ENCODE measurements at regions not wholly inside any gene's neighbourhood (a gene's known extent, or its start where the extent isn't known, plus 50 kb on each side); places are given as distances from the start of the nearest gene placed in this dataset.
"Not testable (repeated sequence)": the region's sequence is repeated elsewhere in the genome, so short reads cannot be mapped to it uniquely, and the experiment has no call there.

DNA sequence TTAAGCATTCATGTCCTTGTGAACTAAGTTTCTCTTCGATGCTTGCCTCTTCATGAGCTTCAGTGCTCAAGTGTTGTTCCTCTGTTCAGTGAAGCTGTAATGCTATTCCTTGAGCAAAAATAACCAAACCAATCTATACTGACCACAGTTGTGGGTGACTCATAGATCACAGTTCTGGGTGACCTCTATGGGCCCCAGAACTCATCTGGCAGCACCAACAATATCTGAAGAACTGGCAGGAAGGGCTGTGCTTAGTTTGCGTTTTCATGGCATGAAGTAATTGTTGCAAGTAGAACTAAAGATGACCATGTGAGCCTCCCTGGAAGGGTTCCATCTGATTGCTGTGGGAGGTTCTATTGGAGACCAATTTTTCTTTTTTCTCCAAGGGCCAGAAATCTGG is 106.2 kb downstream of the CCNG2 start:
- H3K9me3 ChIP-seq (ENCODE audit: low read depth) = no peaks in the 10 kb centered on the region
- DNase-seq (ENCODE audit: low read depth in 1 of 2, low spot score in 1 of 2) = no peak
- no peaks in the 10 kb centered on the region for H3K4me1 ChIP-seq (ENCODE audit: low read depth)
- no peak overlapping the region for H3K27ac ChIP-seq
- no peaks in the 10 kb centered on the region for H3K36me3 ChIP-seq
- no peak overlapping the region for H3K4me3 ChIP-seq
- TF ChIP-seq, protein P1, sequence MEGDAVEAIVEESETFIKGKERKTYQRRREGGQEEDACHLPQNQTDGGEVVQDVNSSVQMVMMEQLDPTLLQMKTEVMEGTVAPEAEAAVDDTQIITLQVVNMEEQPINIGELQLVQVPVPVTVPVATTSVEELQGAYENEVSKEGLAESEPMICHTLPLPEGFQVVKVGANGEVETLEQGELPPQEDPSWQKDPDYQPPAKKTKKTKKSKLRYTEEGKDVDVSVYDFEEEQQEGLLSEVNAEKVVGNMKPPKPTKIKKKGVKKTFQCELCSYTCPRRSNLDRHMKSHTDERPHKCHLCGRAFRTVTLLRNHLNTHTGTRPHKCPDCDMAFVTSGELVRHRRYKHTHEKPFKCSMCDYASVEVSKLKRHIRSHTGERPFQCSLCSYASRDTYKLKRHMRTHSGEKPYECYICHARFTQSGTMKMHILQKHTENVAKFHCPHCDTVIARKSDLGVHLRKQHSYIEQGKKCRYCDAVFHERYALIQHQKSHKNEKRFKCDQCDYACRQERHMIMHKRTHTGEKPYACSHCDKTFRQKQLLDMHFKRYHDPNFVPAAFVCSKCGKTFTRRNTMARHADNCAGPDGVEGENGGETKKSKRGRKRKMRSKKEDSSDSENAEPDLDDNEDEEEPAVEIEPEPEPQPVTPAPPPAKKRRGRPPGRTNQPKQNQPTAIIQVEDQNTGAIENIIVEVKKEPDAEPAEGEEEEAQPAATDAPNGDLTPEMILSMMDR (IDR thresholded peaks at IDR 0.05; ENCODE audit: low read depth, low read length) = no peak
- no peaks in the 10 kb centered on the region for H3K27me3 ChIP-seq

DNA sequence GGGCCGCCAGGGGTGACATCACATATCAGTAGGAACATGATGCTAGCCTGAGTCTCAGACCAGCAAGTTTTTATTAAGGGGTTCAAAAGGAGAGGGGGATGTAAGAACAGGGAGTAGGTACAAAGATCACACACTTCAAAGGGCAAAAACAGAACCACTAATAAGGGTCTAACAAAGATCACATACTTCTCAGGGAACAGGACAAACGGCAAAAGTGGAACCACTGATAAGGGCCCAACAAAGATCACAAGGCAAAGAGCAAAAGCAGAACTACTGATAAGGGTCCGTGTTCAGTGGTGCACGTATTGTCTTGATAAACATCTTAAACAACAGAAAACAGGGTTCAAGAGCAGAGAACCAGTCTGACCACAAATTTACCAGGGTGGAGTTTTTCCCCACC is 107.0 kb downstream of the CCNG2 start:
- not testable (repeated sequence) for DNase-seq (ENCODE audit: low read depth in 1 of 2, low spot score in 1 of 2); H3K4me1 ChIP-seq (ENCODE audit: low read depth); H3K4me3 ChIP-seq; H3K36me3 ChIP-seq; H3K9me3 ChIP-seq (ENCODE audit: low read depth); H3K27ac ChIP-seq; H3K27me3 ChIP-seq

DNA sequence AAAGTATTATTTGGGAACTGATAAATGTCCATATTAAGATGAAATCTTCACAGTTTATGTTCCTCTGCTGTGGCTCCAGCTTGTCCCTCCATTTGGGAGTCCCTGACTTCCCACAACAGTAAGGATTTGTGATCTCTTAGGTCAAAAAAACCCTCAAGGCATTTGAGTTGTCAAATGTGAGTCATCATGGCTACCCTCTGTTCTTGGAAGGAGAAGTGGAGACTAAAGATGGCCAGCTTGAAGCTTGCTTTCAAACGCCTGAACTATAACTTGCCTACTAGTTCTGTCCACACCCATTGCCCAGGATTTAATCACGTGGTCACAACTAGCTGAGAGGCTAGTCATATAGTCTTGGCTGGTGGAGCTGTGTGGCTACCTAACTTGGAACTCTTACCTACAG is 107.8 kb downstream of the CCNG2 start:
- Histone ChIP-seq H3K27me3 (no peaks in the 10 kb centered on the region), H3K9me3 (ENCODE audit: low read depth) (no peaks in the 10 kb centered on the region), H3K4me1 (ENCODE audit: low read depth) (no peaks in the 10 kb centered on the region), H3K4me3 (no peak overlapping the region), H3K27ac (no peak overlapping the region), H3K36me3 (no peaks in the 10 kb centered on the region)
- TF ChIP-seq, protein P1 (IDR thresholded peaks at IDR 0.05; ENCODE audit: low read depth, low read length) = no peak
- no peak for DNase-seq (ENCODE audit: low read depth in 1 of 2, low spot score in 1 of 2)

DNA sequence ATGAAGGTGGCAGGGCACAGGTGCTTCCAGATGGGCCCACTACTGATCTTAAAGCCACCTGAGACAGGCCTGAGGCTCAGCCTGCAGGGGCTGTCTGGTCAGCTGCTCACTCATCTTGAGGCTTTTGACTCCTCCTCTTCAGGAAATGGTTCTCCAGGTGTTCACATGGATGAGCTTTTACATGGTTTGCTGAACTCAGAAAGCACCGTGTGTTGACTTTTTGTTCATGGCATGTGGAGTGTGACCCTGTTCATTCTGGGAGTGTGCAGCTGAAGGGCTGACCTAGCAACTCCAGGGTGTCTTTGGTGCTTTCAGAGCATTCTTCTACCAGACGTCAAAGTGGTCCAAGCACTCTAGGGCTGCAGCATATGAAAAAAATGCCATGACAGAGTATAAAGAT is 111.1 kb downstream of the CCNG2 start:
- no peak overlapping the region for H3K4me3 ChIP-seq
- H3K36me3 ChIP-seq = no peaks in the 10 kb centered on the region
- TF ChIP-seq, protein P1 (IDR thresholded peaks at IDR 0.05; ENCODE audit: low read depth, low read length) = no peak
- no peak overlapping the region for H3K27ac ChIP-seq
- peaks cover 3% of the 10 kb centered on the region for H3K27me3 ChIP-seq
- H3K9me3 ChIP-seq (ENCODE audit: low read depth) = no peaks in the 10 kb centered on the region
- DNase-seq (ENCODE audit: low read depth in 1 of 2, low spot score in 1 of 2) = no peak
- H3K4me1 ChIP-seq (ENCODE audit: low read depth) = no peaks in the 10 kb centered on the region

DNA sequence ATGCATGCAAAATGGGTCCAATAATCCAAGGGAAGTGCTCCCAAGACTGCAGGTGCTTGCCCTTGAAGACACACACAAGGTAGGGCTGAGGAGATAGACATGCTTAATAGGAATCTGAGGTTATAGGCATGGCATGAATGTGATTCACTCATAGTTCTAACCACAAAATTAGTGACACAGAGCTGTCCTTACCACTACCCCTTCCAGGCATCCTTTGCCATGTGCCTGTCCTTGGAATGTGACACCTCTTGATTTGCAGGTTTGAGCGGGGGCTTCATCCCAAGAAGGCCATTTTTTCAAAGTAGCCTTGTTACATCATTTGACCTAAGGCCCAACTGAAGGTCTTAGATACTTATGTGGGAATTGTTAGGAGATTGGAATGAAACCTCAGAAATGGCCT is 112.5 kb downstream of the CCNG2 start:
- H3K36me3 ChIP-seq = no peaks in the 10 kb centered on the region
- H3K9me3 ChIP-seq (ENCODE audit: low read depth) = no peaks in the 10 kb centered on the region
- no peak overlapping the region for H3K4me3 ChIP-seq
- no peaks in the 10 kb centered on the region for H3K4me1 ChIP-seq (ENCODE audit: low read depth)
- TF ChIP-seq, protein P1 (IDR thresholded peaks at IDR 0.05; ENCODE audit: low read depth, low read length) = no peak
- H3K27ac ChIP-seq = no peak overlapping the region
- no peak for DNase-seq (ENCODE audit: low read depth in 1 of 2, low spot score in 1 of 2)
- peaks cover 3% of the 10 kb centered on the region for H3K27me3 ChIP-seq

DNA sequence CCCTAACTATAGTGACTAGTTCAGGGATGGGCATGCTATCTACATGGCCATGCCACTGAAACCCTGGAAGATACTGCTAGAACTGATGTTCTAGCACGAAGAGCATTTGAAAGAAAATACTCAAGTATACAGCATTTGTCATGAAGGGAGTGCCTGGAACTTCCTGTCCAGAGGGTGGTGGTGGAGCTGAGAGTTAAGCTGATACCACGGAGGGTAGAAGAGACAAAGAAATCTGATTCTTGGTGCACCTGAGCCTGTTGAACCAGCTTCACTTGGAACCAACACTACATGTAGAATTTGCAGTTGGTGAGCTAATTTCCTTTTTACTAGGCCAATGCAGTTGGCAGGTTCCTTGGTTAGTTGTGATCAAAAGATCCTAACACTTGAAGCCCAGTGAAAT is 116.4 kb downstream of the CCNG2 start:
- Histone ChIP-seq H3K4me1 (ENCODE audit: low read depth) (no peaks in the 10 kb centered on the region), H3K27ac (no peak overlapping the region), H3K36me3 (no peaks in the 10 kb centered on the region), H3K27me3 (peaks cover 3% of the 10 kb centered on the region), H3K9me3 (ENCODE audit: low read depth) (no peaks in the 10 kb centered on the region), H3K4me3 (no peak overlapping the region)
- TF ChIP-seq, protein P1 (IDR thresholded peaks at IDR 0.05; ENCODE audit: low read depth, low read length) = no peak
- no peak for DNase-seq (ENCODE audit: low read depth in 1 of 2, low spot score in 1 of 2)

DNA sequence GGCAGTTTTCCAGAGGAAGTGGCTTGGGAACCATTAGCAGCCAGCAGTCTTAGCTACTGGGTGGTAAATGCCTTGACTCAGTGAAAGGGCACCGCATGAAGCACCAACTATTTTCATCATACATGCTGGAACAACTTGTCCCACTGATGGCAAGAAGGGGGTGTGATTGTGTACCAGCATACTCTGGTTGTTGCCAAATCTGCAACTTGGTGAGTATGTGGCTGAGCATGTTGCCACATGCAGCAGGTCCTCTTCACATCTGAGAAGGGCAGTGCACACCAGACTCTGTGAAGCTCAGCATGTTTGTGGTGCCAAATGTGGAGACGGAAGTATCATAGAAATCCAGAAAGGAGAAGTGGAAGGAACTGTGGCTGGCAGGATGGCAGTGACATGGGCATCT is 122.1 kb downstream of the CCNG2 start:
- not testable (repeated sequence) for H3K9me3 ChIP-seq (ENCODE audit: low read depth); H3K4me1 ChIP-seq (ENCODE audit: low read depth); H3K27ac ChIP-seq; H3K4me3 ChIP-seq; H3K36me3 ChIP-seq; DNase-seq (ENCODE audit: low read depth in 1 of 2, low spot score in 1 of 2); H3K27me3 ChIP-seq
